Caco-2 (cell line): ENCODE measurements at regions not wholly inside any gene's neighbourhood (a gene's known extent, or its start where the extent isn't known, plus 50 kb on each side); places are given as distances from the start of the nearest gene placed in this dataset.

Experiments used
- BruUV-seq: library from RNA; stranded (reverse); fragments of 400-500 nt; replicated peaks from 2 replicates; lab custom pipeline; 2021; lab: Mats Ljungman, UMichigan
- CTCF ChIA-PET: fragments of 300-600 bp; sonication (Branson Sonifier 250); formaldehyde crosslinking; loops from one replicate; lab custom pipeline; 2022; ENCODE audit warnings: antibody characterized with exemption; lab: Charles Lee
- POLR2A ChIA-PET: fragments of 300-600 bp; sonication (Branson Sonifier 250); formaldehyde crosslinking; loops from one replicate; lab custom pipeline; 2022; ENCODE audit warnings: antibody characterized with exemption; lab: Charles Lee
- DNase-seq, 2 experiments: peaks; one replicate each; pipeline versions ENCODE4 v3.0.0 to v3.0.0-alpha.2; 2020 to 2022
- H3K27me3 ChIP-seq: replicated peaks from 2 replicates; pipeline ENCODE4 v1.6.0; 2011; ENCODE audit warnings: low read length; ENCODE audit not compliant: control insufficient read depth, insufficient read depth
- H3K36me3 ChIP-seq: 2 replicates; pipeline ENCODE4 v1.5.1; 2011; ENCODE audit warnings: low read length; ENCODE audit not compliant: control insufficient read depth, insufficient read depth
- H3K4me1 ChIP-seq: fragments of 250-450 bp; sonication (Bioruptor Pico); 2 replicates; pipeline ENCODE4 v1.5.1; 2020; ENCODE audit warnings: mild to moderate bottlenecking
- H3K4me3 ChIP-seq: 2 replicates; pipeline ENCODE4 v1.5.1; 2011; ENCODE audit warnings: low read depth, mild to moderate bottlenecking, control low read depth, low read length
- H3K9me3 ChIP-seq: fragments of 250-450 bp; sonication (Bioruptor Pico); 2 replicates; pipeline ENCODE4 v1.5.1; 2020; ENCODE audit warnings: mild to moderate bottlenecking, moderate library complexity
- H3K27ac Mint-ChIP-seq: one replicate; pipeline ENCODE4 v1.8.0; 2022; ENCODE audit warnings: mixed read lengths; ENCODE audit not compliant: unreplicated experiment
- H3K27me3 Mint-ChIP-seq: one replicate; pipeline ENCODE4 v1.8.0; 2022; ENCODE audit warnings: mixed read lengths; ENCODE audit not compliant: insufficient read depth, unreplicated experiment
- H3K36me3 Mint-ChIP-seq: one replicate; pipeline ENCODE4 v1.8.0; 2022; ENCODE audit warnings: mild to moderate bottlenecking, mixed read lengths; ENCODE audit not compliant: insufficient read depth, unreplicated experiment
- H3K4me1 Mint-ChIP-seq: one replicate; pipeline ENCODE4 v1.8.0; 2022; ENCODE audit warnings: low read depth, mixed read lengths; ENCODE audit not compliant: unreplicated experiment
- H3K4me3 Mint-ChIP-seq: one replicate; pipeline ENCODE4 v1.8.0; 2022; ENCODE audit warnings: mild to moderate bottlenecking, moderate library complexity, mixed read lengths; ENCODE audit not compliant: unreplicated experiment
- H3K9me3 Mint-ChIP-seq: one replicate; pipeline ENCODE4 v1.8.0; 2022; ENCODE audit warnings: mixed read lengths; ENCODE audit not compliant: unreplicated experiment
- intact Hi-C: fragments of 100-400 bp; cut with micrococcal nuclease; formaldehyde crosslinking; loops from one replicate; pipeline ENCODE4 v1.10.0; 2022; ENCODE audit not compliant: unreplicated experiment
- TF ChIP-seq, protein P1 (sequence below), 2 experiments: fragments of 200-600 bp in 1 of 2; IDR thresholded peaks; 1 replicate in 1 of 2; 2 replicates in 1 of 2; pipeline versions ENCODE4 v1.5.1 to v1.8.0; 2011 to 2022; ENCODE audit warnings: antibody characterized with exemption in 1 of 2, control low read depth in 1 of 2, inconsistent platforms in 1 of 2, low read depth in 1 of 2, low read length in 1 of 2, mild to moderate bottlenecking in 1 of 2, moderate library complexity in 1 of 2; ENCODE audit not compliant: insufficient read depth in 1 of 2, severe bottlenecking in 1 of 2, unreplicated experiment in 1 of 2

GRCh38 chrX:26586570-26586969 is 370.6 kb downstream of the MAGEB5 start:
- DNase-seq: no peak
- CTCF ChIA-PET: no interaction called here
- H3K4me1 Mint-ChIP-seq: no peaks in the 10 kb centered on the region
- TF ChIP-seq, protein P1, sequence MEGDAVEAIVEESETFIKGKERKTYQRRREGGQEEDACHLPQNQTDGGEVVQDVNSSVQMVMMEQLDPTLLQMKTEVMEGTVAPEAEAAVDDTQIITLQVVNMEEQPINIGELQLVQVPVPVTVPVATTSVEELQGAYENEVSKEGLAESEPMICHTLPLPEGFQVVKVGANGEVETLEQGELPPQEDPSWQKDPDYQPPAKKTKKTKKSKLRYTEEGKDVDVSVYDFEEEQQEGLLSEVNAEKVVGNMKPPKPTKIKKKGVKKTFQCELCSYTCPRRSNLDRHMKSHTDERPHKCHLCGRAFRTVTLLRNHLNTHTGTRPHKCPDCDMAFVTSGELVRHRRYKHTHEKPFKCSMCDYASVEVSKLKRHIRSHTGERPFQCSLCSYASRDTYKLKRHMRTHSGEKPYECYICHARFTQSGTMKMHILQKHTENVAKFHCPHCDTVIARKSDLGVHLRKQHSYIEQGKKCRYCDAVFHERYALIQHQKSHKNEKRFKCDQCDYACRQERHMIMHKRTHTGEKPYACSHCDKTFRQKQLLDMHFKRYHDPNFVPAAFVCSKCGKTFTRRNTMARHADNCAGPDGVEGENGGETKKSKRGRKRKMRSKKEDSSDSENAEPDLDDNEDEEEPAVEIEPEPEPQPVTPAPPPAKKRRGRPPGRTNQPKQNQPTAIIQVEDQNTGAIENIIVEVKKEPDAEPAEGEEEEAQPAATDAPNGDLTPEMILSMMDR (IDR thresholded peaks at IDR 0.05; ENCODE audit: insufficient read depth in 1 of 2, low read depth in 1 of 2, low read length in 1 of 2, severe bottlenecking in 1 of 2, unreplicated experiment in 1 of 2): no peak
- H3K27me3 Mint-ChIP-seq: no peaks in the 10 kb centered on the region
- Histone ChIP-seq H3K4me1 (no peaks in the 10 kb centered on the region), H3K36me3 (no peaks in the 10 kb centered on the region), H3K27me3 (no peaks in the 10 kb centered on the region), H3K4me3 (no peak overlapping the region), H3K9me3 (no peaks in the 10 kb centered on the region)
- H3K9me3 Mint-ChIP-seq: no peaks in the 10 kb centered on the region
- no peaks in the 10 kb centered on the region for H3K36me3 Mint-ChIP-seq
- POLR2A ChIA-PET: no interaction called here
- intact Hi-C loops: no loop called here
- H3K27ac Mint-ChIP-seq: no peak overlapping the region
- no peak overlapping the region for H3K4me3 Mint-ChIP-seq
- BruUV-seq: no TSS peak

GRCh38 chrX:26581091-26581490 is 365.1 kb downstream of the MAGEB5 start:
- POLR2A ChIA-PET: no interaction called here
- H3K36me3 ChIP-seq: no peaks in the 10 kb centered on the region
- H3K9me3 ChIP-seq: no peaks in the 10 kb centered on the region
- BruUV-seq: no TSS peak
- no peak overlapping the region for H3K4me3 Mint-ChIP-seq
- no peaks in the 10 kb centered on the region for H3K4me1 Mint-ChIP-seq
- DNase-seq: no peak
- no peaks in the 10 kb centered on the region for H3K27me3 ChIP-seq
- intact Hi-C loops: no loop called here
- CTCF ChIA-PET: no interaction called here
- TF ChIP-seq, protein P1 (IDR thresholded peaks at IDR 0.05; ENCODE audit: insufficient read depth in 1 of 2, low read depth in 1 of 2, low read length in 1 of 2, severe bottlenecking in 1 of 2, unreplicated experiment in 1 of 2): no peak
- H3K4me3 ChIP-seq: no peak overlapping the region
- no peak overlapping the region for H3K27ac Mint-ChIP-seq
- H3K27me3 Mint-ChIP-seq: no peaks in the 10 kb centered on the region
- H3K4me1 ChIP-seq: no peaks in the 10 kb centered on the region
- no peaks in the 10 kb centered on the region for H3K36me3 Mint-ChIP-seq
- no peaks in the 10 kb centered on the region for H3K9me3 Mint-ChIP-seq

- H3K27me3 Mint-ChIP-seq: no peaks in the 10 kb centered on the region
- Histone ChIP-seq H3K4me1 (no peaks in the 10 kb centered on the region), H3K4me3 (no peak overlapping the region), H3K9me3 (no peaks in the 10 kb centered on the region), H3K27me3 (no peaks in the 10 kb centered on the region), H3K36me3 (no peaks in the 10 kb centered on the region)
- no peak for DNase-seq
- intact Hi-C loops: no loop called here
- no peaks in the 10 kb centered on the region for H3K4me1 Mint-ChIP-seq
- TF ChIP-seq, protein P1 (IDR thresholded peaks at IDR 0.05; ENCODE audit: insufficient read depth in 1 of 2, low read depth in 1 of 2, low read length in 1 of 2, severe bottlenecking in 1 of 2, unreplicated experiment in 1 of 2): no peak
- CTCF ChIA-PET: no interaction called here
- no peaks in the 10 kb centered on the region for H3K36me3 Mint-ChIP-seq
- POLR2A ChIA-PET: no interaction called here
- no peak overlapping the region for H3K27ac Mint-ChIP-seq
- no peak overlapping the region for H3K4me3 Mint-ChIP-seq
- H3K9me3 Mint-ChIP-seq: no peaks in the 10 kb centered on the region
- BruUV-seq: no TSS peak
These were observed 364.1 kb downstream of the MAGEB5 start for GRCh38 chrX:26580021-26580420.
